DMS 273 treated with DMSO at 0.1 percent for 48 hours (cell line): ENCODE measurements at regions not wholly inside any gene's neighbourhood (a gene's known extent, or its start where the extent isn't known, plus 50 kb on each side); places are given as distances from the start of the nearest gene placed in this dataset.
"Not testable (repeated sequence)": the region's sequence is repeated elsewhere in the genome, so short reads cannot be mapped to it uniquely, and the experiment has no call there.

Source experiments
- DNase-seq: peaks from one replicate; lab custom pipeline; 2025; lab: John Stamatoyannopoulos, UW

DNA sequence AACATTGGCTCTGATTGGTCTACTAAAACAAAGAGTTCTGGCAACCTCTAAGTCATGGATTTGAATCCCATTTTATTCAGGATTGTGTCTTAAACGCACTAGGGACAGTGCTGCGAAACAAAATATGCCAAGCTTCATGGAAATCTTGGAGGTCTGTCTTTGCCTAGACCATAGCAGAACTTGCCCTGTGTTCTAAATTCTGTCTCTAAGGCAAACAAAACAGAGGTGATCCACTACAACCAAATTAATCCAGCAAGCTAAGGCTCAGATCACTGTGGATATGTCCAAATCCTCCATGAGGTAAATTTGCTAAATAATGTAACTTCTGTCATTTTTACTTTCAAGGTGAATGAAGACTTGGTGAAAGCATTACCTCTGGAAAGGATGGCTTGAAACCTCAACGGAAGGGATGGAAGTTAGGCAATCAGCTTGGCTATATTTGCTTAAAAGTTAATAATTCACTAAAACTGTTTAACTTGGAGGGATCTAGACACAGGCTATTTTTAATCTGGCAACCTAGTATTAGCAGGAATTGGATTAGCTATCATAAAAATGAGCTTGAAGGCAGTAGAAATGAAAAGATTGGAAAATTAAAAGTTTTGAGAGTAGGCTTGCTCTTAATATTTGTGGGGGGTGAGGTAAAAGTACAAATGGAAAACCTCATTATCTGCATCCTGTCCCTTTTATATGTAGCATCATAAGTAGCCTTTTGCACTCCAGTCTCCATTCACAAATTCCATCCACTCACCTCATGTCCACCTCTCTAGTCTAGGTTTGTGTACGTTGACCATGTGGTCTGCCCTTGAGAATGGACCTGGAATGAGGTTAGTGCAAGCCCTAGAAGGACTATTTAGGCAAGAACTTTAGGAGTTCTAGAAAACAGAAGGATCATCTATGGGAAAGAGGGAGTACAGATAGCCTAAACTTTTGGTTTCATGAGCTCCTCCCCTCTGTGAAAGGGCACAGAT, 176.2 kb downstream of the SMC2 start:
- no peak for DNase-seq

GRCh38 chr9:104276709-104277245, 182.7 kb downstream of the SMC2 start:
- DNase-seq, result no peak

DNA sequence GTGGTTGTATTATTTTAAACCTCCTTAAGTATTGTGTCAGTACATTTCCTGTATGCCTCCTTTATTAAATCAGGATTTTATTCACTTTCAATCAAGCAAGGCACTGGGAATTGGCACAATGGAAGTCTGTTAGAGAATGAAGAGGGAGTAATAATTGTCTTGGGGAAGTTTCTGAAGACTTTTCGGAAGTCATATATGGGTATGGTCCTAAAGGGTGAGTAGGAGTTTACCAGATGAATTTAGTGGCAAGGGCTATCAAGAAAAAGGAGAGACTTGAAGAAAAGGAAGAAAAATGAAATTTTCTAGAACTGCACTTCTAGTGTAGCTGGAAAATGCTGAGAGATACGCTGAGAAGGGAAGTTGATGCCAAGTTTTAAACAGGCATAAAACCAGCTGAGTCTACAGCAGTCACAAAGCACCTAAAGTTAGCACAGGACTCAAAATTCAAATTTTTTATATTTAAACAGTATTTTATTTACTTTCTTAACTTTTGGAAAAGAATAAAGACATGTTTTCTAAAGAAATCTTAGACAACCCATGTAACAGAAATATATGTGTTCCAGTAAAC, 184.9 kb downstream of the SMC2 start:
- DNase-seq, result no peak

GRCh38 chr9:104279535-104280177, 185.5 kb downstream of the SMC2 start:
- no peak for DNase-seq

GRCh38 chr9:104280178-104280560, 186.1 kb downstream of the SMC2 start:
- DNase-seq, result no peak

DNA sequence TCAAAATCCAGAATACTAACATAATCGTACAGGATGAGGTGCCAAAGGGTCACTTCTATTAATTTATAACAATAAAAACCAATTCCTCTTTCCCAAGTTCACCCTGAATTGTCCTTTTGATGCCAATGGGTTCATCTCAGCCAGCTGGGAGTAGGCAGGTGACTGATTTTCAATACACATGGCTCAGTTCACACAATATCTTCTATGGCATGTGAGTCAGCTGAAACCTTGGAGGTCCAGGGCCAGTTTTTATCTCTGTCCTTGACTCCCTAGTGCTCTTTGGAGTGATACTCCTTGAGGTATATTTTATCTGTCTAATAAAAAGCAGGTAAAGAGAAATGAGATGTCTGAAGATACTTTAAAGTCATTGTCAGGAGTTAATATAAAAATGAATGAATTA, 186.6 kb downstream of the SMC2 start:
- no peak for DNase-seq

DNA sequence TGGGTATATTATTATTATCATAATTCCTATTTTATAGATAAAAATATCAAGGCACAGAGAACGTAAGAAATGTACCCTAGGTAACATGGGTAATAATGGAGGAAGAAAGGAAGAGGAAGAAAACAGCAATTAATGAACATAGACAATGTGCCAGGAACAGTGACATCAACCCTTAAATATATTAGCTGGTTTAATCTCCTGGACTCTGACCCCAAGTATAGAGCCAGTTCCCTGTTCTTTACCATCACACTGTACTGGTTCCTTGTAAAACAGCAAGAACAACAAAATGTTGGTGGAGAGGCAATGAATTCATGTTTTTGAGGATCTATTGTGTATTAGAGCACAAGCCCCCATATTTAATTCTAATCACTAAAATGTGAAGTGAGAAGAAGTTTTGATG, 192.1 kb downstream of the SMC2 start:
- DNase-seq, result no peak

- no peak for DNase-seq
These were observed 192.7 kb downstream of the SMC2 start for GRCh38 chr9:104286799-104287198.

DNA sequence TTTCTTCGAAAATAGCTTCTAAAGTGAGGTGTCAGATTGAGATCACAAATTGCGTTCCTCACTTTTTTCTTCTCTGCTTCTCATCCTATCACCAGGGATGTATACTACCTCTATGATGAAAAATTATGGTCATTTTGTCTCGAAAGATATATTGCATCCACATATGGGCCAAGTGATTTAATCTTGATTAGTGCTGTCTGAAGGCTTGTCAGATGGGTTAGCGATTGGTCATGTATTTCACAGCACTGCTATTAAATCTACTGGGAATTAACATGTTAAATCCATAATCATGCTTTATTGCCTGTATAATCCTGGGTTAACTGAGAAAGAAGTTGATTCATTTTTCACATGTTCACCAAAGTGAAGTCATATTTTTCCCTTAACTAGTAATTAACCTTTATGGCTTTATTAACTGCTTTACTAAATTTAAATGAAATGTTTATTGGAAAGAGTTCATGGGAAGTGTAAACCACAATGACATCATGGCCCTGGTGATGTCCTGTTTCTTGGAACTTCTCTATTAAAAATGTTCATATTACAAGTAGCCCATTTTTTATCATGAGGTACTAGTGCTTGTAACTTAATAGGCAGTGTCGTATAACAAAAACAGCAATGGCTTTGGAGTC, 193.3 kb downstream of the SMC2 start:
- no peak for DNase-seq

DNA sequence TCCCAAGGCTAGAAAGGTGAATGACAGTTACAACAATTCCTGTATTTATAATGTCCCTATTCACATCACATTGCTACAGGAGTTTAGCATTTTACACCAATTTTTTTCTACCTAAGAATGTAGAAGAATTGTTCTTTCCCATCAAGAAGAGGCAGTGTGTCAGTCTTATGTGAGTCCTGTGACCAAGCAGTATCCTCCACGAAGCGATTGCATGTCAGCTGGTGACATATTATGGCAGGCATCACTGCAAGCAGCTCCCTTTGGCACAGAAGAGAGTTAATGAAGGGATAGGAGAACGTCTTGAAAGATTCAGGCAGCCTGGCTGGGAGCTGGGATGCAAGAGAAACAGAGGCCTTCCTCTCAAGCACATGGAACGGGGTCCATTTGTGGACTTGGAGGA, 199.8 kb downstream of the SMC2 start:
- DNase-seq, result no peak

DNA sequence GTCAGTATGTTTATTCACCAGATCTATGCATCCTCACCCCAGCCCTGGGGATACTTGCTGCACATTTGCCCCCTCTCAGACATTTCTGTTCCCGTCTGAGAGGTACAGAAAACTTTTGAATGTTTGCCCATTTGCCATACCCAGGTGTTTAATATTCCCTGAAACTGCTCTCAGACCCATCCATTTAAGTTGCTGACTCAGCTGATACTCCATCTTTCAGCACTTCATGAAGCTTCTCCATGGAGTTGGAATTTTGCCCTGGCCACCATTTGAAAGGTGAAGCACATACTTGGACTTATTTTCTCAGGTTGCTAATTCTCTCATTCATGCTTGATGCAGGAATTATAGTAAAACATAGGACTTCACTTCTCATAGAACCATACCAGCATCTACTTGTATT, 203.9 kb upstream of the OR13F1 start:
- no peak for DNase-seq

GRCh38 chr9:104301755-104302154, 202.3 kb upstream of the OR13F1 start:
- no peak for DNase-seq

- DNase-seq, result no peak
These were observed 201.3 kb upstream of the OR13F1 start for GRCh38 chr9:104302775-104303174.

- no peak for DNase-seq
These were observed 199.1 kb upstream of the OR13F1 start for GRCh38 chr9:104304925-104305324.

GRCh38 chr9:104313396-104314110, 190.5 kb upstream of the OR13F1 start:
- no peak for DNase-seq

DNA sequence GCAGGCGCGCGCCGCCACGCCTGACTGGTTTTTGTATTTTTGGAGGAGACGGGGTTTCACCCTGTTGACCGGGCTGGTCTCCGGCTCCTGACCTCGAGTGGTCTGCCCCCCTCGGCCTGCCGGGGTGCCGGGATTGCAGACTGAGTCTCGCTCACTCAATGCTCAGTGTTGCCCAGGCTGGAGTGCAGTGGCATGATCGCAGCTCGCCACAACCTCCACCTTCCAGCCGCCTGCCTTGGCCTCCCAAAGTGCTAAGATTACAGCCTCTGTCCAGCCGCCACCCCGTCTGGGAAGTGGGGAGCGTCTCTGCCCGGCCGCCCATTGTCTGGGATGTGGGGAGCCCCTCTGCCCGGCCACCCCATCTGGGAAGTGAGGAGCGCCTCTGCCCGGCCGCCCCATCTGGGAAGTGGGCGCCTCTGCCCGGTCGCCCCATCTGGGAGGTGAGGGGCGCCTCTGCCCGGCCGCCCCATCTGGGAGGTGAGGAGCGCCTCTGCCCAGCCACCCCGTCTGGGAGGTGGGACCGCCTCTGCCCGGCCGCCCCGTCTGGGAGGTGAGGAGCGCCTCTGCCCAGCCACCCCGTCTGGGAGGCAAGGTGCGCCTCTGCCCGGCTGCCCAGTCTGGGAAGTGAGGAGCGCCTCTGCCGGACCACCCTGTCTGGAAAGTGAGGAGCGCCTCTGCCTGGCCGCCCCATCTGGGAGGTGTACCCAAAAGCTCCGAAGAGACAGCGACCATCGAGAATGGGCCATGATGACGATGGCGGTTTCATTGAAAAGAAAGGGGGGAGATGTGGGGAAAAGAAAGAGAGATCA, 187.7 kb upstream of the OR13F1 start:
- DNase-seq, result not testable (repeated sequence)

DNA sequence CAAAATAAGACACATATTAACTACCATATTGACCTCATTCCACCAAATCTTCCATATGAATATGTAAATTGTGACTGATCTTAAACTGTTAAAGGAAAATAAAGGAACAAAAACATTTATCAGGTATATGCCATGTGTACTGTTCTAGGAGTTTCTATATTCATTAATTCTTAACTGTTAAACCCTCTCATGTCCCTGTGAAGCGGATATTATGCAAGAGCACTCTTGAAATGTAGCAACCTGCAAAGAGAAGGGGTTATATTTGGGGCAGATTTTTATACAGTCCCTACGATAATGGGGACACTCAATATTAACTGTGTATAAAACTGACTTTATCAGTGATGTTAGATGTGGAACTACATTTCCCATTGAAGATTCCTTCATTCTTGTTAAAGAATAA, 184.9 kb upstream of the OR13F1 start:
- DNase-seq, result no peak

- peak; percentile 91 for DNase-seq
These were observed 184.4 kb upstream of the OR13F1 start for GRCh38 chr9:104319685-104320084.

DNA sequence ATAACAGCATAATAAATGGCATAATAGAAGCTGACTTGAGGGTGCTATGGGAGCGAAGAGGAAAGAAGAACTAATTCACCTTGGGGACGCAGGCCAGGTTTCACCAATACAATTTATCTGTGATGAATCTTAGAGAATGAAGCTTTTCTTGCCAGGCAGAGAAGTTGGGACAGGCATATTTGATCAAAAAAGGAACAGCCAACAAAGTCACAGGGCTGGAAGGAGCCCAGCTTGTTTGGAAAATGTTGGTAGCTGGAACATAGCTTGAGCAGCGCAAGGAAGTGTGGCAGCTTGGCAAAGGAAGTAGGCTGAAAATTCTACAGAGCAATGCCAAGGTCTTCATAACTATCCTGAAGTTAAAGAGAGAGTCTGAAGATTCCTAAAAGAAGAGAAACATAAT, 181.5 kb upstream of the OR13F1 start:
- no peak for DNase-seq

DNA sequence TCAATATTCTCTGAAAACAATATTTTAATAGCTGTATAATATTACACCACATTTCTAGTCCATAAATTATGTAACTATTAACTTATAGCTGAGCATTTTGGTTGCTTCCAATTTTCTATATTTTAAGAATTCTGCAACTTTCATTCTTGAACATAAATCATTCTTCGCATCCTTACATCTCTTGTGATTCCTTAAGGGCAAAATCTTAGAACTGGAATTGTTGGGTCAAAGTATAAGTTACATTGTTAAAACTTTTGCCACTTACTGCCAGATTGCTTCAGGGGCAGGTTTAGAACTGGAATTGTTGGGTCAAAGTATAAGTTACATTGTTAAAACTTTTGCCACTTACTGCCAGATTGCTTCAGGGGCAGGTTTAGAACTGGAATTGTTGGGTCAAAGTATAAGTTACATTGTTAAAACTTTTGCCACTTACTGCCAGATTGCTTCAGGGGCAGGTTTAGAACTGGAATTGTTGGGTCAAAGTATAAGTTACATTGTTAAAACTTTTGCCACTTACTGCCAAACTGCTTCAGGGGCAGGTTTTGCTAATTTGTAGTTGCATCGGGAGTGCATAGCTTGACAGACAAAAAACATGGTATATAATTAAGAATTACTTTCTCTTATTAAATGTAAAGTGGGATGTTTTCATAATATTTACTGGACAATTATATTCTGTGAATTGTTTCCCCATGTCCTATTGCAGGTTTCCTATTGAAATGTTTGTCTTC, 179.9 kb upstream of the OR13F1 start:
- DNase-seq, result not testable (repeated sequence)
